ENCODE measurements at regions not wholly inside any gene's neighbourhood (a gene's known extent, or its start where the extent isn't known, plus 50 kb on each side); places are given as distances from the start of the nearest gene placed in this dataset.

DNA sequence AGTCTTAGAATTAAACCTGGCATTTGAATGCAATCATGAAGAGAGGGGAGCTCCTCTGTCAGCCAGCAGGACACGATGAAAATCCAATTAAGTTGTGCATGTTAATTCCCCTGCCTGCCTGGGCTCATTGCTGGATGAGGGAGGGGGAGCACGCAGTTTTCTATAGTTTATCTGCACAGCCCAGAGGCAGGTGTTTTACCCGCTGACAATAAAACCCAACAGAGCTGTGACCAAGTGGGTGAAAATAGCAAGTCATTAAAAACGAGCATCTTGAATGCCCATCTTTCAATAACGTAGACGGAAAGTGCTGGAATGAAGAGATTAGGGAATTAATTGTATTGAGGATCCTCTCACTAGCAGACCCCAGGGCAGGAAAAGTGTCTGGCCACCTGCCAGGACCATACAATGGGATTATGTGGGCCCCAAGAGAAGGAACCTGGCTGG is 100.1 kb upstream of the FAM20C start:
- TF ChIP-seq, protein P1, sequence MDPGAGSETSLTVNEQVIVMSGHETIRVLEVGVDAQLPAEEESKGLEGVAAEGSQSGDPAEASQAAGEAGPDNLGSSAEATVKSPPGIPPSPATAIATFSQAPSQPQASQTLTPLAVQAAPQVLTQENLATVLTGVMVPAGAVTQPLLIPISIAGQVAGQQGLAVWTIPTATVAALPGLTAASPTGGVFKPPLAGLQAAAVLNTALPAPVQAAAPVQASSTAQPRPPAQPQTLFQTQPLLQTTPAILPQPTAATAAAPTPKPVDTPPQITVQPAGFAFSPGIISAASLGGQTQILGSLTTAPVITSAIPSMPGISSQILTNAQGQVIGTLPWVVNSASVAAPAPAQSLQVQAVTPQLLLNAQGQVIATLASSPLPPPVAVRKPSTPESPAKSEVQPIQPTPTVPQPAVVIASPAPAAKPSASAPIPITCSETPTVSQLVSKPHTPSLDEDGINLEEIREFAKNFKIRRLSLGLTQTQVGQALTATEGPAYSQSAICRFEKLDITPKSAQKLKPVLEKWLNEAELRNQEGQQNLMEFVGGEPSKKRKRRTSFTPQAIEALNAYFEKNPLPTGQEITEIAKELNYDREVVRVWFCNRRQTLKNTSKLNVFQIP (CRISPR knock-in tag; IDR thresholded peaks at IDR 0.05; ENCODE audit: borderline replicate concordance, low read depth): no peak
- TF ChIP-seq TCF4 (CRISPR knock-in tag; IDR thresholded peaks at IDR 0.05; ENCODE audit: borderline replicate concordance): no peak
- TF ChIP-seq ARNTL (CRISPR knock-in tag; IDR thresholded peaks at IDR 0.05; ENCODE audit: borderline replicate concordance, low read depth): no peak
- TF ChIP-seq TOX (CRISPR knock-in tag; IDR thresholded peaks at IDR 0.05; ENCODE audit: borderline replicate concordance): no peak
- no peak for TF ChIP-seq OSR1 (CRISPR knock-in tag; IDR thresholded peaks at IDR 0.05)
- no peak for TF ChIP-seq ZNF8 (CRISPR knock-in tag; IDR thresholded peaks at IDR 0.05)
- TF ChIP-seq CSDC2 (CRISPR knock-in tag; IDR thresholded peaks at IDR 0.05): no peak
- TF ChIP-seq, protein P2, sequence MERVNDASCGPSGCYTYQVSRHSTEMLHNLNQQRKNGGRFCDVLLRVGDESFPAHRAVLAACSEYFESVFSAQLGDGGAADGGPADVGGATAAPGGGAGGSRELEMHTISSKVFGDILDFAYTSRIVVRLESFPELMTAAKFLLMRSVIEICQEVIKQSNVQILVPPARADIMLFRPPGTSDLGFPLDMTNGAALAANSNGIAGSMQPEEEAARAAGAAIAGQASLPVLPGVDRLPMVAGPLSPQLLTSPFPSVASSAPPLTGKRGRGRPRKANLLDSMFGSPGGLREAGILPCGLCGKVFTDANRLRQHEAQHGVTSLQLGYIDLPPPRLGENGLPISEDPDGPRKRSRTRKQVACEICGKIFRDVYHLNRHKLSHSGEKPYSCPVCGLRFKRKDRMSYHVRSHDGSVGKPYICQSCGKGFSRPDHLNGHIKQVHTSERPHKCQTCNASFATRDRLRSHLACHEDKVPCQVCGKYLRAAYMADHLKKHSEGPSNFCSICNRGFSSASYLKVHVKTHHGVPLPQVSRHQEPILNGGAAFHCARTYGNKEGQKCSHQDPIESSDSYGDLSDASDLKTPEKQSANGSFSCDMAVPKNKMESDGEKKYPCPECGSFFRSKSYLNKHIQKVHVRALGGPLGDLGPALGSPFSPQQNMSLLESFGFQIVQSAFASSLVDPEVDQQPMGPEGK (CRISPR knock-in tag; IDR thresholded peaks at IDR 0.05; ENCODE audit: borderline replicate concordance): no peak
- TF ChIP-seq ZFP30 (CRISPR knock-in tag; IDR thresholded peaks at IDR 0.05): no peak
